ENCODE measurements at regions not wholly inside any gene's neighbourhood (a gene's known extent, or its start where the extent isn't known, plus 50 kb on each side); places are given as distances from the start of the nearest gene placed in this dataset.

GRCh38 chr12:119245904-119246494, 67.3 kb downstream of the HSPB8 start:
- no peak for DNase-seq

- no peak for DNase-seq
These were observed 68.4 kb downstream of the HSPB8 start for GRCh38 chr12:119247007-119247719.

- DNase-seq, result no peak
These were observed 69.0 kb downstream of the HSPB8 start for GRCh38 chr12:119247720-119248043.

GRCh38 chr12:119249383-119250155, 70.8 kb downstream of the HSPB8 start:
- DNase-seq, result no peak

GRCh38 chr12:119255314-119255713, 76.6 kb downstream of the HSPB8 start:
- DNase-seq, result no peak

- DNase-seq, result peak; percentile 44
These were observed 76.4 kb upstream of the CCDC60 start for GRCh38 chr12:119258149-119258548.

GRCh38 chr12:119258556-119258955, 76.0 kb upstream of the CCDC60 start:
- peak; percentile 42 for DNase-seq

- no peak for DNase-seq
These were observed 75.0 kb upstream of the CCDC60 start for GRCh38 chr12:119259484-119259883.

- DNase-seq, result no peak
These were observed 72.1 kb upstream of the CCDC60 start for GRCh38 chr12:119262388-119262787.

- DNase-seq, result no peak
These were observed 71.1 kb upstream of the CCDC60 start for GRCh38 chr12:119263466-119263865.

GRCh38 chr12:119266963-119267362, 67.6 kb upstream of the CCDC60 start:
- DNase-seq, result no peak

GRCh38 chr12:119274636-119275065, 59.9 kb upstream of the CCDC60 start:
- DNase-seq, result no peak

- no peak for DNase-seq
These were observed 51.2 kb upstream of the CCDC60 start for GRCh38 chr12:119283310-119283709.
